ENCODE measurements at regions not wholly inside any gene's neighbourhood (a gene's known extent, or its start where the extent isn't known, plus 50 kb on each side); places are given as distances from the start of the nearest gene placed in this dataset.

- no peaks in the 10 kb centered on the region for H3K9me3 Mint-ChIP-seq
- no peak for TF ChIP-seq CTCF (IDR thresholded peaks at IDR 0.05; ENCODE audit: unreplicated experiment in 3 of 3)
- no peaks in the 10 kb centered on the region for H3K4me1 Mint-ChIP-seq
- no peak overlapping the region for H3K27ac Mint-ChIP-seq
- H3K4me3 Mint-ChIP-seq, result no peak overlapping the region
- peaks cover 15% of the 10 kb centered on the region for H3K27me3 Mint-ChIP-seq (ENCODE audit: low read depth)
- H3K36me3 Mint-ChIP-seq (ENCODE audit: low read depth), result no peaks in the 10 kb centered on the region
Measured at GRCh38 chr6:19979986-19980385, 142.8 kb downstream of the ID4 start.

DNA sequence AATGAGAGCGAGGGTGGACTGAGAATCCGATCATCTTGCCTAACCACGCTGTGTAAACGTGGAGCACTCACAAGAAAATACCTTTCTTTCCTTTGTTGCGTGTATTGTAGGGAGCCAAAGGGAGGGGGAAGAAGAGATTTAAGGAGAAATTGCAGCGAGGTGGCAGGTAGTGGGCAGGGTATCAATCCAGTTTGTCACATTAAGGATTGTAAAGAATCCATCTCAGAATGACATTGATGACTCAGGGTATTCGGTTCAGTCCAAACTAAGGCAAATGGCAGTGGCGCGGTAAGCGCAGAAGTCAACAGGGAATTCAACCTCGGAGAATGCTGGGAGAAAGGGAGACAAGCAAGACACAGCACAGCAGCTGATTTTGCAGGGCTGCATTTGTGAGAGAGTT is 146.2 kb downstream of the ID4 start:
- H3K4me1 Mint-ChIP-seq, result no peaks in the 10 kb centered on the region
- no peaks in the 10 kb centered on the region for H3K9me3 Mint-ChIP-seq
- H3K4me3 Mint-ChIP-seq, result no peak overlapping the region
- no peak overlapping the region for H3K27ac Mint-ChIP-seq
- no peak for TF ChIP-seq CTCF (IDR thresholded peaks at IDR 0.05; ENCODE audit: unreplicated experiment in 3 of 3)
- H3K27me3 Mint-ChIP-seq (ENCODE audit: low read depth), result peaks cover 24% of the 10 kb centered on the region
- H3K36me3 Mint-ChIP-seq (ENCODE audit: low read depth), result no peaks in the 10 kb centered on the region

DNA sequence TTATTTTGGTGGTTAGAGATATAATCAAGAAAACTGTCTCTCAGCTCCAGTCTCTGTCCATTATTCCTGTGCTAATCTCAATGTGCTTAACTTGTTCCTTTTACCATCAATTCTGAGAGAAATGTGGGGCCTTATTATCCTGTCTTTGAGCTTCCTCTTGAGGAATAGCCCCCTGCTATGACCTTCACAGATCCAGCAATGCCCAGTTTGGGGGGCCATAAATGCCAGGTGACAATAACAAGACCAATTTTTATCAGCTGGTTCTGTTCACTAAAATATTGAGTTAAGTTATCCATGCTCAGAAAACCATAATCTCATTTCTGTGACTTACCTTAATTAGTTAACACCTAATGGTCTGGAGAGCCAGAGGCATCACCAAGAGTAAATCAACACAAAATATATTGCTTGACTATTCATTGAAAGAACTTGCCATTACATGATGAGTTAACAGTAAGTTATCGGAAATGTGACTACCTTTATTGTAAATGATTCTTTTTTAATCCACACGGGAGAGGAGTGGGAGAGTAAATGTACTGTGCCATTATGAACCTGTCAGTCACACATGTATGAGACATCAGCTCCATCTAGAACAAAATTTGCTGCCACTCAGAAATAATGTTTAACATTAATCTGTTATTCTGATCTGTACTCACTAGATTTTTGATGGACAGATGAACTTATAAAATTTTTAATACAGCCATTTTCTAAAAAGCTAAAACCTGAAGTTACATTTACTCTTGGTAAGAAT is 149.7 kb downstream of the ID4 start:
- H3K9me3 Mint-ChIP-seq, result no peaks in the 10 kb centered on the region
- no peaks in the 10 kb centered on the region for H3K4me1 Mint-ChIP-seq
- H3K4me3 Mint-ChIP-seq, result no peak overlapping the region
- no peak overlapping the region for H3K27ac Mint-ChIP-seq
- H3K27me3 Mint-ChIP-seq (ENCODE audit: low read depth), result peaks cover 27% of the 10 kb centered on the region
- H3K36me3 Mint-ChIP-seq (ENCODE audit: low read depth), result no peaks in the 10 kb centered on the region
- no peak for TF ChIP-seq CTCF (IDR thresholded peaks at IDR 0.05; ENCODE audit: unreplicated experiment in 3 of 3)

GRCh38 chr6:19988555-19988954 is 151.4 kb downstream of the ID4 start:
- TF ChIP-seq CTCF (IDR thresholded peaks at IDR 0.05; ENCODE audit: unreplicated experiment in 3 of 3), result no peak
- H3K27me3 Mint-ChIP-seq (ENCODE audit: low read depth), result peaks cover 15% of the 10 kb centered on the region
- H3K36me3 Mint-ChIP-seq (ENCODE audit: low read depth), result no peaks in the 10 kb centered on the region
- H3K9me3 Mint-ChIP-seq, result no peaks in the 10 kb centered on the region
- no peak overlapping the region for H3K27ac Mint-ChIP-seq
- H3K4me3 Mint-ChIP-seq, result no peak overlapping the region
- no peaks in the 10 kb centered on the region for H3K4me1 Mint-ChIP-seq

DNA sequence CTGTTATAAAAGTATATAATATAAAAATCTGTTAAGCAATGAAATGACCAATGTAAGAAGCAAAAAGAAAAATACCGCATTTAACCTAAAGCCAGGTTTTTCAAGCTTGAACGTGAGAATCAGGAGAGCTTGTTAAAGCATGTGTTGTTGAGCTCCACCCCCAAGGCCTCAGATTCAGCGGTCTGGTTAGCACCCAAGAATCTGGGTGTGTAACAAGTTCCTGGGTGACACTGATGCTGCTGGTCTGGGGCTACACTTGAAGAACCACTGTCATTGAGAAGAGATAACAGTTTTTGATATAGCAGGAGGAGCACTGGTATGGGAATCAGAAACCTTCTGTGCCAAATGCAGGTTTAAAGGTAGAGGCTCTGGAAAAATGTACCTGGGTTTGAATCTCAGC is 154.0 kb downstream of the ID4 start:
- no peak for TF ChIP-seq CTCF (IDR thresholded peaks at IDR 0.05; ENCODE audit: unreplicated experiment in 3 of 3)
- H3K4me3 Mint-ChIP-seq, result no peak overlapping the region
- no peaks in the 10 kb centered on the region for H3K4me1 Mint-ChIP-seq

GRCh38 chr6:19994909-19995308 is 157.7 kb downstream of the ID4 start:
- no peak overlapping the region for H3K4me3 Mint-ChIP-seq
- H3K27ac Mint-ChIP-seq, result no peak overlapping the region
- H3K36me3 Mint-ChIP-seq (ENCODE audit: low read depth), result no peaks in the 10 kb centered on the region
- no peaks in the 10 kb centered on the region for H3K4me1 Mint-ChIP-seq
- no peaks in the 10 kb centered on the region for H3K9me3 Mint-ChIP-seq
- peaks cover 18% of the 10 kb centered on the region for H3K27me3 Mint-ChIP-seq (ENCODE audit: low read depth)
- TF ChIP-seq CTCF (IDR thresholded peaks at IDR 0.05; ENCODE audit: unreplicated experiment in 3 of 3), result no peak

More for the DNA sequence above, 154.0 kb downstream of the ID4 start:
- Mint-ChIP-seq H3K27me3 (ENCODE audit: low read depth) (peaks cover 19% of the 10 kb centered on the region), H3K36me3 (ENCODE audit: low read depth) (no peaks in the 10 kb centered on the region), H3K27ac (no peak overlapping the region), H3K9me3 (no peaks in the 10 kb centered on the region)
